ENCODE measurements at regions not wholly inside any gene's neighbourhood (a gene's known extent, or its start where the extent isn't known, plus 50 kb on each side); places are given as distances from the start of the nearest gene placed in this dataset.

- no peak overlapping the region for H3K4me3 ChIP-seq (replicated peaks; ENCODE audit: low read depth, low read length)
- no peaks in the 10 kb centered on the region for H3K36me3 ChIP-seq (ENCODE audit: control insufficient read depth, insufficient read depth, low read length)
- TF ChIP-seq CTCF (IDR thresholded peaks at IDR 0.05; ENCODE audit: insufficient read depth, low read length, poor library complexity, severe bottlenecking) = no peak
- no peaks in the 10 kb centered on the region for H3K27me3 ChIP-seq (replicated peaks; ENCODE audit: control insufficient read depth, insufficient read depth, low read length)
- DNase-seq (ENCODE audit: extremely low read depth, insufficient read length) = no peak
These were observed 393.1 kb downstream of the BRINP1 start for GRCh38 chr9:118976160-118976559.

- TF ChIP-seq CTCF (IDR thresholded peaks at IDR 0.05; ENCODE audit: insufficient read depth, low read length, poor library complexity, severe bottlenecking) = no peak
- DNase-seq (ENCODE audit: extremely low read depth, insufficient read length) = no peak
- no peaks in the 10 kb centered on the region for H3K27me3 ChIP-seq (replicated peaks; ENCODE audit: control insufficient read depth, insufficient read depth, low read length)
- H3K4me3 ChIP-seq (replicated peaks; ENCODE audit: low read depth, low read length) = no peak overlapping the region
- H3K36me3 ChIP-seq (ENCODE audit: control insufficient read depth, insufficient read depth, low read length) = no peaks in the 10 kb centered on the region
These were observed 384.6 kb downstream of the BRINP1 start for GRCh38 chr9:118984607-118985006.

GRCh38 chr9:118985851-118986250 lies 383.4 kb downstream of the BRINP1 start:
- TF ChIP-seq CTCF (IDR thresholded peaks at IDR 0.05; ENCODE audit: insufficient read depth, low read length, poor library complexity, severe bottlenecking) = no peak
- Histone ChIP-seq H3K36me3 (ENCODE audit: control insufficient read depth, insufficient read depth, low read length) (no peaks in the 10 kb centered on the region), H3K4me3 (replicated peaks; ENCODE audit: low read depth, low read length) (no peak overlapping the region), H3K27me3 (replicated peaks; ENCODE audit: control insufficient read depth, insufficient read depth, low read length) (no peaks in the 10 kb centered on the region)
- no peak for DNase-seq (ENCODE audit: extremely low read depth, insufficient read length)

- Histone ChIP-seq H3K36me3 (ENCODE audit: control insufficient read depth, insufficient read depth, low read length) (no peaks in the 10 kb centered on the region), H3K4me3 (replicated peaks; ENCODE audit: low read depth, low read length) (no peak overlapping the region), H3K27me3 (replicated peaks; ENCODE audit: control insufficient read depth, insufficient read depth, low read length) (no peaks in the 10 kb centered on the region)
- no peak for TF ChIP-seq CTCF (IDR thresholded peaks at IDR 0.05; ENCODE audit: insufficient read depth, low read length, poor library complexity, severe bottlenecking)
- no peak for DNase-seq (ENCODE audit: extremely low read depth, insufficient read length)
These were observed 382.1 kb downstream of the BRINP1 start for GRCh38 chr9:118987167-118987566.

- no peaks in the 10 kb centered on the region for H3K27me3 ChIP-seq (replicated peaks; ENCODE audit: control insufficient read depth, insufficient read depth, low read length)
- no peak overlapping the region for H3K4me3 ChIP-seq (replicated peaks; ENCODE audit: low read depth, low read length)
- no peaks in the 10 kb centered on the region for H3K36me3 ChIP-seq (ENCODE audit: control insufficient read depth, insufficient read depth, low read length)
- DNase-seq (ENCODE audit: extremely low read depth, insufficient read length) = no peak
- no peak for TF ChIP-seq CTCF (IDR thresholded peaks at IDR 0.05; ENCODE audit: insufficient read depth, low read length, poor library complexity, severe bottlenecking)
These were observed 378.3 kb downstream of the BRINP1 start for GRCh38 chr9:118990949-118991348.
